ENCODE measurements at regions not wholly inside any gene's neighbourhood (a gene's known extent, or its start where the extent isn't known, plus 50 kb on each side); places are given as distances from the start of the nearest gene placed in this dataset.

DNA sequence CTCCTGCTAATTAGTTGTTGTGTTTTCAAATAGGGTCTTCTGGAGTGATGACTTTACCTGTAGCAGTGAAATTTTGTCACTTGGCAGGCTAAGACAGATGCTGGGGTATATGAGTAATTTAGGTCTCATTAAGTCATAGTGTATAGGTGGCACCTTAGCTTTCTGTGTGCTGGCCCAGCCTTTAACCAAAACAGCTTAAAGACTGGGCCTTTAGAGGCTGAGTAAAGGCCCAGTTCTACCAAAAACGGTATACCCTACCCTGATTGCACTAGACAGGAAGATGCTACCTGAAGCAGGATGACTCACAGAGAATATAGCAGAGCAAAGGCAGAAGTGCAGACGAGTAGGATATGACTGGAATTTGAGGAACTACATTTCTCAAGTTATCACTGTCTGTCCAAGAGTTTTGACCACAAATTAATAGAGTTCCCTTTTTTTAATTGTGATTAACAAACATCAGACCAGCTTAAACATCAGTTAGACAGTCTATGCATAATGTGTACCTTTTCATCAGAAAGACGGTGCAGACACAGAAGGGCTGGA is 337.9 kb upstream of the SALL3 start:
- peaks cover 3% of the 10 kb centered on the region; the same call in 1 of the 2 replicates for H3K9me3 ChIP-seq (ENCODE audit: control insufficient read depth, insufficient read depth, low read length)
- peaks cover 30% of the 10 kb centered on the region for H3K4me1 ChIP-seq (ENCODE audit: control insufficient read depth, low read length)
- no peaks in the 10 kb centered on the region for H3K79me2 ChIP-seq (ENCODE audit: control insufficient read depth, low read length)
- peak overlapping the region; percentile 48 for H3K4me3 ChIP-seq (ENCODE audit: low read length)
- H4K20me1 ChIP-seq (ENCODE audit: control insufficient read depth, insufficient read depth, low read depth, low read length): no peaks in the 10 kb centered on the region
- no peaks in the 10 kb centered on the region for H3K9me2 ChIP-seq (replicated peaks; ENCODE audit: control insufficient read depth, low read length)
- H3F3A ChIP-seq (ENCODE audit: control insufficient read depth, insufficient read depth): peaks cover 8% of the 10 kb centered on the region
- H3K27me3 ChIP-seq (ENCODE audit: control insufficient read depth, low read length): no peaks in the 10 kb centered on the region
- peak overlapping the region; percentile 80 for H3K27ac ChIP-seq (ENCODE audit: low read depth, low read length)
- peak overlapping the region; percentile 67 for H3K4me2 ChIP-seq (ENCODE audit: low read length)
- H3K36me3 ChIP-seq (ENCODE audit: control insufficient read depth, low read length): no peaks in the 10 kb centered on the region
- TF ChIP-seq, protein P1, sequence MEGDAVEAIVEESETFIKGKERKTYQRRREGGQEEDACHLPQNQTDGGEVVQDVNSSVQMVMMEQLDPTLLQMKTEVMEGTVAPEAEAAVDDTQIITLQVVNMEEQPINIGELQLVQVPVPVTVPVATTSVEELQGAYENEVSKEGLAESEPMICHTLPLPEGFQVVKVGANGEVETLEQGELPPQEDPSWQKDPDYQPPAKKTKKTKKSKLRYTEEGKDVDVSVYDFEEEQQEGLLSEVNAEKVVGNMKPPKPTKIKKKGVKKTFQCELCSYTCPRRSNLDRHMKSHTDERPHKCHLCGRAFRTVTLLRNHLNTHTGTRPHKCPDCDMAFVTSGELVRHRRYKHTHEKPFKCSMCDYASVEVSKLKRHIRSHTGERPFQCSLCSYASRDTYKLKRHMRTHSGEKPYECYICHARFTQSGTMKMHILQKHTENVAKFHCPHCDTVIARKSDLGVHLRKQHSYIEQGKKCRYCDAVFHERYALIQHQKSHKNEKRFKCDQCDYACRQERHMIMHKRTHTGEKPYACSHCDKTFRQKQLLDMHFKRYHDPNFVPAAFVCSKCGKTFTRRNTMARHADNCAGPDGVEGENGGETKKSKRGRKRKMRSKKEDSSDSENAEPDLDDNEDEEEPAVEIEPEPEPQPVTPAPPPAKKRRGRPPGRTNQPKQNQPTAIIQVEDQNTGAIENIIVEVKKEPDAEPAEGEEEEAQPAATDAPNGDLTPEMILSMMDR (IDR thresholded peaks at IDR 0.05; ENCODE audit: low read depth, low read length, poor library complexity, severe bottlenecking): no peak
- no peak for TF ChIP-seq EZH2phosphoT487 (IDR thresholded peaks at IDR 0.05; ENCODE audit: borderline replicate concordance, low read length)

GRCh38 chr18:78642296-78642951 is 337.2 kb upstream of the SALL3 start:
- H3K27ac ChIP-seq (ENCODE audit: low read depth, low read length): peak overlapping the region; percentile 80
- peaks cover 2% of the 10 kb centered on the region; the same call in 1 of the 2 replicates for H3K9me3 ChIP-seq (ENCODE audit: control insufficient read depth, insufficient read depth, low read length)
- no peaks in the 10 kb centered on the region for H3K79me2 ChIP-seq (ENCODE audit: control insufficient read depth, low read length)
- peak overlapping the region; percentile 48 for H3K4me3 ChIP-seq (ENCODE audit: low read length)
- no peaks in the 10 kb centered on the region for H3K36me3 ChIP-seq (ENCODE audit: control insufficient read depth, low read length)
- H3K9me2 ChIP-seq (replicated peaks; ENCODE audit: control insufficient read depth, low read length): no peaks in the 10 kb centered on the region
- peaks cover 30% of the 10 kb centered on the region for H3K4me1 ChIP-seq (ENCODE audit: control insufficient read depth, low read length)
- TF ChIP-seq EZH2phosphoT487 (IDR thresholded peaks at IDR 0.05; ENCODE audit: borderline replicate concordance, low read length): no peak
- TF ChIP-seq, protein P1 (IDR thresholded peaks at IDR 0.05; ENCODE audit: low read depth, low read length, poor library complexity, severe bottlenecking): no peak
- no peaks in the 10 kb centered on the region for H3K27me3 ChIP-seq (ENCODE audit: control insufficient read depth, low read length)
- peaks cover 8% of the 10 kb centered on the region for H3F3A ChIP-seq (ENCODE audit: control insufficient read depth, insufficient read depth)
- peak overlapping the region; percentile 67 for H3K4me2 ChIP-seq (ENCODE audit: low read length)
- no peaks in the 10 kb centered on the region for H4K20me1 ChIP-seq (ENCODE audit: control insufficient read depth, insufficient read depth, low read depth, low read length)

GRCh38 chr18:78643004-78643403 is 336.6 kb upstream of the SALL3 start:
- Histone ChIP-seq H3K4me1 (ENCODE audit: control insufficient read depth, low read length) (peaks cover 30% of the 10 kb centered on the region), H3K4me3 (ENCODE audit: low read length) (peak overlapping the region; percentile 48; the same call in 1 of the 2 replicates), H3F3A (ENCODE audit: control insufficient read depth, insufficient read depth) (peaks cover 8% of the 10 kb centered on the region), H3K27ac (ENCODE audit: low read depth, low read length) (peak overlapping the region; percentile 80), H3K9me3 (ENCODE audit: control insufficient read depth, insufficient read depth, low read length) (peaks cover 2% of the 10 kb centered on the region; the same call in 1 of the 2 replicates), H3K27me3 (ENCODE audit: control insufficient read depth, low read length) (no peaks in the 10 kb centered on the region), H3K4me2 (ENCODE audit: low read length) (peak overlapping the region; percentile 67), H3K79me2 (ENCODE audit: control insufficient read depth, low read length) (no peaks in the 10 kb centered on the region), H3K9me2 (replicated peaks; ENCODE audit: control insufficient read depth, low read length) (no peaks in the 10 kb centered on the region), H3K36me3 (ENCODE audit: control insufficient read depth, low read length) (no peaks in the 10 kb centered on the region), H4K20me1 (ENCODE audit: control insufficient read depth, insufficient read depth, low read depth, low read length) (no peaks in the 10 kb centered on the region)
- TF ChIP-seq, protein P1 (IDR thresholded peaks at IDR 0.05; ENCODE audit: low read depth, low read length, poor library complexity, severe bottlenecking): no peak
- TF ChIP-seq EZH2phosphoT487 (IDR thresholded peaks at IDR 0.05; ENCODE audit: borderline replicate concordance, low read length): no peak
